Activated naive CD4-positive, alpha-beta T cell treated with anti-CD3 and anti-CD28 coated beads, Interleukin-2, amount 50 U/mL, for 16 hours (primary cell): ENCODE measurements at regions not wholly inside any gene's neighbourhood (a gene's known extent, or its start where the extent isn't known, plus 50 kb on each side); places are given as distances from the start of the nearest gene placed in this dataset.

Experiments
- DNase-seq: peaks from one replicate; pipeline ENCODE4 v3.0.0-alpha.2; 2020

GRCh38 chr6:166046226-166046625, 121.4 kb downstream of the TBXT start:
- no peak for DNase-seq

- DNase-seq, result no peak
Measured at GRCh38 chr6:166045860-166046200, 121.8 kb downstream of the TBXT start.

- DNase-seq, result no peak
Measured at GRCh38 chr6:166045173-166045859, 122.3 kb downstream of the TBXT start.

- DNase-seq, result no peak
Measured at GRCh38 chr6:166041277-166041676, 126.4 kb downstream of the TBXT start.

- no peak for DNase-seq
Measured at GRCh38 chr6:166040292-166040691, 127.4 kb downstream of the TBXT start.

GRCh38 chr6:166036316-166037095, 131.1 kb downstream of the TBXT start:
- DNase-seq, result no peak

- DNase-seq, result no peak
Measured at GRCh38 chr6:166032366-166033200, 135.1 kb downstream of the TBXT start.

- no peak for DNase-seq
Measured at GRCh38 chr6:166031275-166031674, 136.4 kb downstream of the TBXT start.

- DNase-seq, result no peak
Measured at GRCh38 chr6:166029506-166029905, 138.1 kb downstream of the TBXT start.

- no peak for DNase-seq
Measured at GRCh38 chr6:166027761-166028160, 139.9 kb downstream of the TBXT start.

- no peak for DNase-seq
Measured at GRCh38 chr6:166026586-166027126, 141.0 kb downstream of the TBXT start.

- no peak for DNase-seq
Measured at GRCh38 chr6:166025149-166025898, 142.3 kb downstream of the TBXT start.

GRCh38 chr6:166024252-166024651, 143.4 kb downstream of the TBXT start:
- DNase-seq, result no peak

GRCh38 chr6:166023273-166023989, 144.2 kb downstream of the TBXT start:
- no peak for DNase-seq

GRCh38 chr6:166021429-166021828, 146.2 kb downstream of the TBXT start:
- DNase-seq, result no peak

GRCh38 chr6:166019214-166019613, 148.4 kb downstream of the TBXT start:
- no peak for DNase-seq

- no peak for DNase-seq
Measured at GRCh38 chr6:166017032-166017635, 150.5 kb downstream of the TBXT start.

- DNase-seq, result no peak
Measured at GRCh38 chr6:166014966-166015365, 152.7 kb downstream of the TBXT start.

GRCh38 chr6:166010136-166010960, 157.3 kb downstream of the TBXT start:
- DNase-seq, result no peak

- no peak for DNase-seq
Measured at GRCh38 chr6:166009385-166010031, 158.1 kb downstream of the TBXT start.
